Activated T-helper 1 cell treated with Interleukin-2 at 50 U/mL for 16 hours (primary cell): ENCODE measurements at regions not wholly inside any gene's neighbourhood (a gene's known extent, or its start where the extent isn't known, plus 50 kb on each side); places are given as distances from the start of the nearest gene placed in this dataset.
"Not testable (repeated sequence)": the region's sequence is repeated elsewhere in the genome, so short reads cannot be mapped to it uniquely, and the experiment has no call there.

Experiments used
- DNase-seq: peaks from one replicate; pipeline ENCODE4 v3.0.0-alpha.2; 2020; ENCODE audit warnings: low read depth

DNA sequence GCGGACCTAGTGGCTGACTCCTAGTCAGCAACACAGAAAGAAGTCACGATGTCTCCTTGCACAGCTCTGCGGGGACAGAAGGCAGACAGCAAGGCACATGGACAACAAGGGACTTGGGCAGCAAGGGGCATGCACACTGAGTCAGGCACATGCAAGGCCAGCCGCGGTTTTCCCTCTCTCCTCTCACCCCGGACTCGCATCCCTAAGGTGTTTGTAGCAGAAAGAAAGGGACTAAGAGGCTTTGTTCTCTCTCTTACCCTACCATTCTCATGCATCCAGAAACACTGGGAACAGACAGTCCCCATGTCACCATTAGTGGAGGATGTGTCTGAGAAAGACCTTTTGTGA, 193.3 kb upstream of the PHF14 start:
- DNase-seq, result no peak

DNA sequence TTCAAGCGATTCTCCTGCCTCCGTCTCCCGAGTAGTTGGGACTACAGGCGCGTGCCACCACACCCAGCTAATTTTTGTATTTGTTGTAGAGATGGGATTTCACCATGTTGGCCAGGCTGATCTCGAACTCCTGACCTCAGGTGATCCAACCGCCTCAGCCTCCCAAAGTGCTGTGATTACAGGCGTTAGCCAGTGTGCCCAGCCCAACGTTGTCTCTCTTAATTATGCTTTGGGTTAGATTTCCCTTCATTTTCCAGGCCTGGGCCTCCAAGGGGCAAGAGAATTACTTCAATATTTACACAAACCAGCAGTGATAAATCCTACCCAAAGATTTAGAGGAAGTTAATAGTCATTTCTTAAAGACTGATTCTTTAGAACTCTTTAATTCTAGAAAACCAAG, 186.7 kb upstream of the PHF14 start:
- DNase-seq, result not testable (repeated sequence)

DNA sequence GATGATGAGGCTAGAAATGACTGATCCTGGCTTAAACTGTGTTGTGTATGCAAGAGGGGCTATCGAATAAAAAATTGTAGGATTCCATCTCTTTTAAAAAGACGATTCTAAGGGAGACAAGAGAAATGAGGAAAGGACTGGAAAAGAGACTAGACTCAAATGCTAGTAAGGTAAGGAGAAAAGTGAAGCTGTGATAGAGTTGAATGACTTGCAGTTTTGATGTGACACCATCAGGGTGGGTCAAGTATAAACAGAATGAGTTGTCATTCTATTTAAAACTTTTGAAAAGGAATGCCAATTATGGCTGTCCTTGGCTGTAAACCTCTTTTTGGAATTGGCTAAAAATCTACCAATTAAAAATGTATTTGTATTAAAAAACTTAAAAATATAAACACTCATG, 184.5 kb upstream of the PHF14 start:
- DNase-seq, result no peak

DNA sequence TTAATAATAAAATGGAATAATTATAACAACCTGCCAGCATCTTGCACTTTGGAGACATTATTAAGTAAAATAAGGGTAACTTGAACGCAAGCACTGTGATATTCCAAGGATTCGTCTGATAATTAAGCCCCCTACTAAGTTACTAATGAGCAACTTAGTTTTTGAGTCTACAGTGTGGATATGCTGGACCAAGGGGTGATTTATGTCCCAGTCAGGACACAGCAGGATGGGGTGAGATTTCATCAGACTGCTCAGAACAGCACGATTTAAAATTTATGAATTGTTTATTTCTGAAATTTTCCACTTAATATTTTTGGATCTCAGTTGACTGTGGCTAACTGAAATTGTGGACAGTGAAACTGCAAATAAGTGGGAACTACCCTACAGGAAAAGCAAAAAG, 182.8 kb upstream of the PHF14 start:
- DNase-seq, result no peak

DNA sequence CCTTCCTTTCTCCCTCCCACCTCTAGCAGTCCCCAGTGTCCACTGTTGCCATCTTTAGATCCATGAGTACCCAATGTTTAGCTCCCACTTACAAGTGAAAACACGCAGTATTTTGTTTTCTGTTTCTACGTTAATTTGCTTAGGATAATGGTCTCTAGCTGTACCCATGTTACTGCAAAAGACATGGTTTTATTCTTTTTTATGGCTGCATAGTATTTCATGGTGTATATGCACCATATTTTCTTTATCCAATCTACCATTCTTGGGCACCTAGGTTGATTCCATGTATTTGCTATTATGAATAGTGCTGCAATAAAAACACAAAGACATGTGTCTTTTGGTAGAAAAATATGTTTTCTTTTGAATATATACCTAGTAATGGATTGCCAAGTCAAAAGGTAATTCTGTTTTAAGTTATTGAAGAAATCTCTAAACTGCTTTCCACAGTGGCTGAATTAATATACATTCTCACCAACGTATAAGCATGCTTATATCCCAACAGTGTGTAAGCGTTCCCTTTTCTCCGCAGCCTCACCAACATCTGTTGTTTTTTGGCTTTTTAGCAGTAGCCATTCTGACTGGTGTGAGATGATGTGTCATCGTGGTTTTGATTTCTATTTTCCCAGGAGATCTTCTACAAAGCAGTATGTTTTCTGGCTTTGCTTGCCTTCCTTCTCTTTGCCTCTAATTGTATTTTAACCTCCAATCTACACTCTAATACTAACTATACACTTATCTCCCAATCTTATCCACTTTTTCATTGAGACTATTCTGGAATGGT, 179.5 kb upstream of the PHF14 start:
- DNase-seq, result no peak

DNA sequence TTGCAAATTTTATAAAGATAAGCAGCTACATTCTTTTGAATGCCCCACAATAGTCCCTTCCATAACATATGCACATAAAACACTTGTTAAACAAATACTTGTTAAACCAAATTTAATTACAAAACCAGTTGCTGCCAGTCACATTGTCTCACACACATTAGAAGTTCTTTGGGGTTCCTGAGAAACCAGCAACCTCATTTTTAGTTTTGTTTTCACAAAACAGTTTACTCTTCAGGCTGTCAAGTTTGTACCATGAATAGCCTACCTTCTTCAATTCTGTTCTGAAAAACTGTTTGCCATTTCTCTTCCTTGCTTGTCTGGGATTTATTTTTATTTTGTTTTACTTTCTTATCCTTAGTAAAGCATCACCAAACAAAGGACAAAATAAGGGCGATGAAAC, 176.5 kb upstream of the PHF14 start:
- DNase-seq, result no peak

DNA sequence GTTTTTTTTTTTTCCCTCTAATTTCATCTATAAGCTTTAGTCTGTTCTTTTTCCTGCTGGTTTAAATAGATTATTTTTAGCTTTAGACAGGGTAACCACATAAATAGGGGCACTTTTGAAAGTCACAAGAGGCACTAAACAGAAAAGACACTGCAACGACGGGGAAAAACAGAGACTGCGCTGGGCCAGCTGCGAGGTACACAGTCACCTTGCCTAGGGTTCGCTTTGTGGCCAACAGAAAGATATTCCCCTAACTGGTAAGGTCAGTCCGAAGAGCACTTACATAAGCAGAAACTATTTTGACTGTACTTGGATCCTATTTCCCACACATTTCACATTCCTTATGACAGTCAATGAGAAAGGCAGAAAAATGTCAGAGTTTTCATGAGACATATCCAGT, 175.6 kb upstream of the PHF14 start:
- no peak for DNase-seq

DNA sequence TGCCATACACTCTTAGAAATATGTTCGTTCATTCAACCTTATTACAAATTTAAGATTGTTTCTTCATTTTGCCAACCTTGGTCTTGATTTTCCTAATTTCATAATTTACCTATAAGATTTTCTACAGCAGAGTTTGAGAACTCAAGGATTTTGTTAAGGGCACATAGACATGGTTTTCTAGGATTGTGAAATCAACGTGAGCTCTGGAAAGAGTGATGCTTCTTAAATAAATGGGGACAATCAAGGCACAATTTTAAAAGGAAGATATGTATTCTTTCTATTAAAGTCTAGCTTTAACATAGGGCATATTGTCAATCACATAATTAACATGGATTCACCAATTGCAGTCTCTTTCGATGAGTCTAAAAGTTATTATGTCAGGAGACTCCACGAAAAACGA, 174.2 kb upstream of the PHF14 start:
- no peak for DNase-seq

DNA sequence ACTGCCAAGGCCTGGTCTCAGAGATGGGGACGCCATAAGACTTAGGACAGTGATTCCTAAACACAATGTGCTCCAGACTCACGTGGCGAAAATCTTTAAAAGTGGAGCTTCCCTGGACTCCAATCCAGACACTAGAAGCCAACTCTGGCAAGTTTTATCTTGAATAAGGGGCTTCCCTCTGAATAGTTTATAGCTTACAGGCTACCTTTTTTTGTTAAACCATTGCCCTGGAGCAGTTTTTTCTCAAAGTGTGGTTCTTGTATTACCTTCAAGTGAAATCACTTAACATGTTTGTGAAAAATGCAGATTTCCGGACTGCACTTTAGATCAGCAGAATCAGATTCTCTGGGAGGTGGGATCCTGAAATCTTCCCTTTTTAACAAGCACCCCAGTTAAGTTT, 171.7 kb upstream of the PHF14 start:
- no peak for DNase-seq

DNA sequence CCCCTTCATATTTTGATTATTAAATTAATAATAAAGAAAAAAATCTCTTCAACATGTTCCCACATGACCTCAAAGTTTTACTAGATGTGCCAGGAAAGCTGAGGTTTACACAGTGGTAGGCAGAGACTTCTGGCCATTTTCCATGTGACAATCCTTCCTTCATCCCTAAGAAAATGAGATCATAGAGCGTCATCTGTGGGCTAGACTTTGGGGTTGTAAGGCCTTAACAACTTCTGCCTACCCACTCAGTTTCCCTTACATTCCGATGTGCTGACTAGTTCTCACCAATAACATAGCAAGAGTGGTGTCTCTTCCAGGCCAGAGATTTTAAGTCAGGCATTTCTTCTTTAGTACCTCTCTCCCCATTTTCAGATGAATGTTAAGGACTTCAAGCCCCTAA, 171.1 kb upstream of the PHF14 start:
- DNase-seq, result no peak

DNA sequence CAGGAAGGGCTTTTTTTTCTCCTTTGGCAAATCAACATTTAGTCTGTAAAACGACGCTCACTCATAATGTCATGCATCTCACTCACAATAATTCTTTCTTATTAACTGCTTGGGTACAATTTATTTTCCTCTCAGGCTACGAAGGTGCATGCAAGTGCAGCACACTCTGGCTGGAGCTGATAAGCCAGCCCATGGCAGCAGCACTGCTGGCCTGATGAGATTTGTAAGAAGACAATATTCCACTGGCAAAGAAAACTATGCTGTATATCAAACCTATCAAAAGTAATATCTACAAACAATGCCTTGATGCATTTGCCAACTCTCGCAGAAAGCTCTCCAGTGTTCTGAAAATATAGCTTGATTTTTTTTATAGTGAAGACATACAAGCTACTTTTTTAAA, 170.0 kb upstream of the PHF14 start:
- DNase-seq, result no peak

DNA sequence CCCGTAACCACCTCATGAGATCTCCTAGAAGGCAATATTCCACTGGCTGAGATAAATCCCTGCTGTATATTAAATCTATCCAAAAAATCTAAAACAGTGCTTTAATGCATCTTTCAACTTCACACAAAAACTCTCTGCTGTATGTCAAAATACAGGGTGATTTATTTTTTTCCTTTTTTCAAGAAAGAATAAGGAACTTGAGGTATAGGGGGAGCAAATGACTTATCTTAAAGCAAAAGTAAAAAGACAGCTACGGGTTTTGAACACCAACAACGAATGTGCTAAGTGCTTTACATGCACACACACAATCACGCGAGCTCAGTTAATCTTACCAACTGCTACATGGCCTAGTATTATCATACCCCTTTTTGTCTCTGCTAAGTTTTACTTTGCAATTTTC, 168.9 kb upstream of the PHF14 start:
- DNase-seq, result no peak

DNA sequence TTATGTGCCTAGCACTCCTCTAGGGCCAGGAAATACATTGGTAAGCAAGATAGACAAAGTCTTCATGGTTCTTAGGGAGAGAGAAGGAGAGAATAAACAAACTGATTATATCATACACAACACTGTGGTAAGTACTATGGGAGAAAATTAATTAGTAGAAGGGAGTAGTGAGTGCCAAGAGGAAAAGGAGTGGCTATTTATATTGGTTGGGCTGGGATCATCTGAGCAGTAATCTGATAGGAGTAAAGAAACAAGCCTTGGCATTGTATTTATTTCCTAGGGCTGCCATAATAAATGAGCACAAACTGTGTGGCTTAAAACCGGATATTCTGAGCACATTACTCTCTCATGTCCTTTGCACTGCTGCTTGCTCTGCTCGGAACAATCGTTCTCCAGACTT, 158.1 kb upstream of the PHF14 start:
- no peak for DNase-seq

DNA sequence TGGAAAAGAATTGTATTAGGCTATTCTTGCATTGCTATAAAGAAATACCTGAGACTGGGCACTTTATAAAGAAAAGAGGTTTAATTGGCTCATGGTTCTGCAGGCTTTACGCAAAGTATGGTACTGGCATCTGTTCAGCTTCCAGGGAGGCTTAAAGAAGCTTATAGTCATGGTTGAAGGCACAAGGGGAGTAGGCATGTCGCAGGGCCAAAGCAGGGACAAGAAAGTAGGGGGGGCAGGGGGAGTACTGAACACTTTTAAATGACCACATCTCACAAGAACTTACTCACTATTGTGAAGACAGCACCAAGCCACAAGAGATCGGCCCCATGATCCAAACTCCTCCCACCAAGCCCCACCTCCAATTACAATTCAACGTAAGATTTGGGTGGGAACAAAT, 152.5 kb upstream of the PHF14 start:
- DNase-seq, result no peak

DNA sequence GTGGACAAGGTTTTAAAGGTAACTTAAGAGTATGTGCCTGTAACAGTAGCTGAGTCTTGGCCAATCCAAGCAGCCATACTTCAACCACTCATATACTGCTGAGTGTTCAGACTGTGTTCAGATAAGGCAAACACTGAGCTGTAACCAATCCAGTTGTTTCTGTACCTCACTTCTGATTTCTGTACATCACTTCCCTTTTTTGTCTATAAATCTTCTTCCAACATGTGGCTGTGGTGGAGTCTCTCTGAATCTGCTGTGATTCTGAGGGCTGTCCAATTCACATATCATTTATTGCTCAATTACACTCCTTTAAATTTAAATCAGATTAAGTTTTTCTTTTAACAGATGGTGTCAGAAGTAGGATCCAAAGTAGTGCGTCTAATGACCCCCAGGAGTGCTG, 149.5 kb upstream of the PHF14 start:
- DNase-seq, result no peak

DNA sequence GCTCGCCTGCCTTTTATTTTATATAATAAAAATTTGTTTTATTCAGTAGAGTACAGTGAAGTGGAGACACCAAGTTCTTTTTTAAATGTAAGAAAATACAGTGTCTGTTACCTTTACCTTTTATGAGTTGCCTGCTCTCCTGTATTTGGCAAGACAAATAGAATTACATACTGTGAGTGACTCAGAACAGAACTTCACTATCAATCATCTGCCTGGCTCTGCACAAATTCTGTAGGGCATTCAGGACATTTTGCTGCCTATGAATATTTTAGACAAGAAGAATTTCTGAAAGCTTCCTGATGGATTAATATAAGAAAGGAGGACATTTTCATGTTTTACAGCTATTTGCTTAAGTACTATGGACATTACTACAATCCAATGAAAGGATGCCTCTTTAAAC, 135.4 kb upstream of the PHF14 start:
- DNase-seq, result no peak

DNA sequence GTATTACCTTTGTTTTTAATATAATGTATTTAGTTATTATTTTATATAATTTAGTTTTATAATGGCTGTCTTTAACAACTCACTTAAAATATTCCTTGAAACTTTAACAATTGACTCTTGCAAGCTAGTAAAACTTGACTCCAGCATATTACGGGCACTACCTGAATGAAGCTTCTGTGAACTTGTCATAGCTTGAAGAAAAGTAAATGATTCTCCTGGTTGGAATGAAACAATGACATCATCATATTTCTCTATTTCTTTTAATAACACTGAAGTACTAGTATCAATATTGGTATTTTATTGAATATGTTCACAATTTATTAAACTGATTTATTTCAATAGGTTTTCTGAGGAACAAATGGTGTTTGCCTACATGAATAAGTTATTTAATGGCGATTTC, 128.4 kb upstream of the PHF14 start:
- DNase-seq, result no peak

DNA sequence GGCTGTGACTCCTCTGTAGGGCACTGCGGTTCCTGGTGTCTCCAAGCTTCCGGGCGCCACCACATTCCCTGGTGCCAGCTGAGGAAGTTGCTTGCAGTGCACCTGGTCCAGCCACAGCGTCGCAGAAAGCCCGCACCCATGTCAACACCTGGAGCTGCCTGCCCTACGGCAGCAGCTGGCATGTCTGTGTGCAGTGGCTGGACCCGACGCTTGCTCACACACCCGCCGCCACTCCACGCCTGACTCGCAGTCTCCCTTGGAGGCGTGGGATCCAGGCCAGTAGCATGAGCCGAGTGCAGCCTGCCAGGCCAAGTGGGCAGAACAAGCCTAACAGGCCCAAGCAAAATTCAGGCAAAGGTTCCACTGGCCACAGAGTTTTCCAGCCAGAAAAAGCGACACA, 118.1 kb upstream of the PHF14 start:
- DNase-seq, result no peak

DNA sequence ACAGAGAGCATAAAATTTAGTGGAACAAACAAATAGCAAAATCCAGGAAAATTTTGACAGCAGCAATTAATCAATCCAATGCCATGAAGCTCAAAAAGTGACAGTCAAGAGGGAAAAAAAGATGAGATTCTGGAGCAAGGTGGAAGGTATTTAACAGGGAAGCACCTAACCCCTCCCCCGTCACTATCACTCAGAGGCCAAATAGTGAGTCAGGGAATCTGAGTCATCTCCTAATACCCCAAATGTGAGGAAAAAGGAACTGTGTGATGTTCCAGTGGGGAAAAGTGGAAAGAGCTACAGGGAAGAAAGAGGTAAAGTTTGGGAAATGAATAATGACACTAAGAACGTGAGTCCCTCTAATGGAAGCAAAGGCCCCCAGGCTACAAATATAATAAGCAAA, 113.2 kb upstream of the PHF14 start:
- no peak for DNase-seq

DNA sequence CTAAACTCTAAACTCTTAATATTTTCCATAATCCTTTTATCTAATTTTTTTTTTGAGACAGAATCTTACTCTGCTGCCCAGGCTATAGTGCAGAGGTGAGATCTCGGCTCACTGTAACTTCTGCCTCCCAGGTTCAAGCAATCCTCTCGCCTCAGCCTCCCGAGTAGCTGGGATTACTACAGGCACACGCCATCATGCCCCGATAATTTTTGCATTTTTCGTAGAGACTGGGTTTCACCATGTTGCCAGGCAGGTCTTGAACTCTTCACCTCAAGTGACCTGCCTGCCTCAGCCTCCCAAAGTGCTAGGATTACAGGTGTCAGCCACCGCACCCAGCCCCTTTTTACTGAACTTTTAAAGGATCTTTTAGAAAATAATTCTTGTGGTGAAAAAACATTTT, 110.2 kb upstream of the PHF14 start:
- DNase-seq, result no peak

DNA sequence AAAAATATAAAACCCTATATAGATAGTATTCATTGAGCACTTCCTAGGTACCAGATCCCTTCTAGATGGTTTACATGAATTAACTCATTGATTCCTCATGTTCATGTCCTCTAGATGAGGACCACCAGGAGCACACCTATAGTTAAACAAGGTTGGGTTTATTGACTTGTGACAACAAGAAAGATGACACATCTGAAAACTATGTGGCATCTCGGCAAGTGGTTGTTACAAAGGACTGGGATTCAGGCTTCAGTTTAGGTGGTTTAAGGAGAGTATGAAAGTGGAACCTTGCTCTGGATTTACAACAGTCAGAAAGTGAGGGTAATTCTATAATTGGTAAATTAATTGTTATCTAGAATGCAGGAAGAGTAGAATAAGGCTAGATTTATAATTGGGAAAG, 99.0 kb upstream of the PHF14 start:
- no peak for DNase-seq

DNA sequence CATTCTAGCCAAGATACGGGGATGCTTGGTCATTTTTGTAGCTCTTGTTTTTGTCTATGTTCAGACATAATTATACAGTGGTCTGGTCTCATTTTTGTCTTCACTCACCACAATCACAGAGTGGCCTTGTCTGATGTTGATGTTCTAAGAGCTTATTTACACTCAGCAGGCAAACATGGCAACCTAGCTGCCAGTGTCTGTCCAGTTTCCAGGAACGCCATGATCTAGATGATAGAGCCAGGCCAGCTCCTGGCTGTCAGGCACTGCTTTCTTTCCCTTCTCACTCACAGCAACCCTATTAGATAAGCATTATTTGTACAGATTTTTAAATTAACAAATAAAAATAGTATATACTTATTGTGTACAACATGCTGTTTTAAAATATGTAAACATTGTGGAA, 98.6 kb upstream of the PHF14 start:
- DNase-seq, result no peak

DNA sequence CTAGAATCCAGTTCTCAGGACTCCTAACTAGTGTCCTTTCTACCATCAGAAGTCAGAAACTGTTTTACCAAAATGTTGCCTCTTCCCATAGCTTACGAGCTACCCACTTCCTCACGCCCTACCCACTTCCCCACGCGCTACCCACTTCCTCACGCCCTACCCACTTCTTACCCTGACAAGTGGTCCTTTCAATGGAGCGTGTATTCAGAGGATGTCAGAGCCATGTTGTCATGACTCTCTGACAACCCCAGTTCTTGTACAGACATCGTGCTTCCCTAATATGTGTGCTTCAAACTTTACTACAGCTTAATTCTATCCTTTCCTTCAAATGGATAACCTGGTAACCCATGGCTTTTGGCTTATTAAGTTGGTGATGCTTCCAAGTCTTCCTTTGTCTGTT, 84.8 kb upstream of the PHF14 start:
- no peak for DNase-seq

DNA sequence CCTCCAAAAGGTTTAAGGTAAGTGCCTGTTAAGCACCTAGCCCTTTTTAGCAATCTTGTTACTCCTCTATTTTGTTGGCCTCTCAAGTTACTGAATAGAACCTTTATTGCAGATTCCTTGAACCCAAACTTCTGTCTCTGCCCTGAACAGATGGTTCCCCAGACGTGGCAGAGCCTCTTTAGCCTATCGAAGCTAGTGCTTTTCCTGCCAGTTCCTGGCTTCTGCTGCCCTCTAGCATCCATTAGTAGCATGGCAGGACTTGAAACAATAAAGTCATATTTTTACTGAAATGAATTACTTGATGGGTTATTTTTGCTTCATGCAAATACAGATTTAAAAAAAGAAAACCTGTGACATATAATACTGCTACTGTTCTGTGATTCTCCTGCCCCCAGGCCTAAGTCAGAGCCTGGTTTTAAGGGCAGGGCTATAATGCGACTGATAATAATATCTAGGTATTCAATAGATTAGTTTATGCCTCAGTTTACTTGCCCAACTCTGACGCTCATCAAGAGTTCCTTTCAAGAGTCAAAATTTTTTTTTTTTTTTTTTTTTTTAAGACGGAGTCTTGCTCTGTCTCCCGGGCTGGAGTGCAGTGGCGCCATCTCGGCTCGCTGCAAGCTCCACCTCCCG, 84.3 kb upstream of the PHF14 start:
- peak; percentile 2 for DNase-seq
